IgD-negative memory B cell (primary cell): ENCODE measurements at regions not wholly inside any gene's neighbourhood (a gene's known extent, or its start where the extent isn't known, plus 50 kb on each side); places are given as distances from the start of the nearest gene placed in this dataset.

Experiments used
- H3K27ac Mint-ChIP-seq, 3 donors: one replicate each; pipeline ENCODE4 v1.8.0; 2020 to 2022; ENCODE audit warnings: mild to moderate bottlenecking in 3 of 3, mixed read lengths in 3 of 3, moderate library complexity in 1 of 3
- H3K27me3 Mint-ChIP-seq: one replicate; pipeline ENCODE4 v1.8.0; 2021; ENCODE audit warnings: mixed read lengths
- H3K36me3 Mint-ChIP-seq: one replicate; pipeline ENCODE4 v1.8.0; 2020; ENCODE audit warnings: mild to moderate bottlenecking, mixed read lengths
- H3K4me1 Mint-ChIP-seq, 3 donors: one replicate each; pipeline ENCODE4 v1.8.0; 2020 to 2022; ENCODE audit warnings: mixed read lengths in 3 of 3, mild to moderate bottlenecking in 1 of 3
- H3K4me3 Mint-ChIP-seq, 4 donors: one replicate each; pipeline ENCODE4 v1.8.0; 2020 to 2022; ENCODE audit warnings: mild to moderate bottlenecking in 4 of 4, mixed read lengths in 4 of 4, moderate library complexity in 3 of 4
- H3K9me3 Mint-ChIP-seq, 3 donors: one replicate each; pipeline ENCODE4 v1.8.0; 2020 to 2021; ENCODE audit warnings: mixed read lengths in 3 of 3, mild to moderate bottlenecking in 1 of 3

GRCh38 chr13:107079423-107080049 is 511.6 kb upstream of the ARGLU1 start:
- Mint-ChIP-seq H3K27ac (no peak overlapping the region), H3K27me3 (no peaks in the 10 kb centered on the region), H3K4me3 (no peak overlapping the region), H3K36me3 (no peaks in the 10 kb centered on the region), H3K4me1 (peaks cover 0 to 2% (median 0%) of the 10 kb centered on the region in 3 donors), H3K9me3 (peaks cover 6 to 12% (median 7%) of the 10 kb centered on the region in 3 donors)

- no peak overlapping the region for H3K4me3 Mint-ChIP-seq
- H3K27ac Mint-ChIP-seq, result no peak overlapping the region
- H3K9me3 Mint-ChIP-seq, result peaks cover 6 to 11% (median 7%) of the 10 kb centered on the region in 3 donors
- H3K4me1 Mint-ChIP-seq, result peaks cover 0 to 2% (median 0%) of the 10 kb centered on the region in 3 donors
- no peaks in the 10 kb centered on the region for H3K27me3 Mint-ChIP-seq
- H3K36me3 Mint-ChIP-seq, result no peaks in the 10 kb centered on the region
Observed at GRCh38 chr13:107078229-107078765, 510.4 kb upstream of the ARGLU1 start.

DNA sequence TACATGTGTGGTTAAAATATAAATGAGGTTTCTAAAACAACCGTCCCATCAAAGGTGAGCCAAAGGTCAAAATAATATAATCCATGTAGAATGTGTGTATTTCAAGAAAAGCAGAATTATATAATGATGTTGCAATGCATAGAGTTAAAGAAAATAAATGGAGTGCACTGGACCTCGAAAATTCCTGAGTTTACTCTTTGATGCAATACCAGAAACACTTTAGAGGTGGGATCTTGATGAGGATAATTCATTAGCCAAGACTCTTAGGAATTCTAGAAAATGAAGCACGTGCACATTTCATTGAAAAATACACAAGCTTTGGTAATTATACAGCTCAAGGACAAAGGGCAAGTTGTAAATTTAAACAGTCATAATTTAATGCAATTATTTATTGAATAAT is 508.9 kb upstream of the ARGLU1 start:
- Mint-ChIP-seq H3K4me1 (peaks cover 0 to 2% (median 0%) of the 10 kb centered on the region in 3 donors), H3K4me3 (no peak overlapping the region), H3K27ac (no peak overlapping the region), H3K36me3 (no peaks in the 10 kb centered on the region), H3K27me3 (no peaks in the 10 kb centered on the region), H3K9me3 (peaks cover 7 to 9% (median 7%) of the 10 kb centered on the region in 3 donors)

DNA sequence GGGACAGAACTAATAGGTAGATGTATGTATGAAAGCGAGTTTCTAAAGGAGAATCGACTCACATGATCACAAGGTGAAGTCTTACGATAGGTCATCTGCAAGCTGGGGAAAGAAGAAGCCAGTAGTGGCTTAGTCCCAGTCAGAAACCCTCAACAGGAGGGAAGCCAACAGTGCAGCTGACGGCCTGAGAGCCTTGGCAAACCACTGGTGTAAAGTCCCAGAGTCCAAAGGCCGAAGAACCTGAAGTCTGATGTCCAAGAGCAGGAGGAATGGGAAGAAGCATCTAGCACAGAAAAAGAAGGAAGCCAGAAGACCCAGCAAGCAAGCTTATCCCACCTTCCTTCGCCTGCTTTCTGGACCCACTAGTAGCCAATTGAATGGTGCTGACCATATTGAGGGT is 507.6 kb upstream of the ARGLU1 start:
- Mint-ChIP-seq H3K4me1 (peaks cover 0 to 2% (median 0%) of the 10 kb centered on the region in 3 donors), H3K27ac (peak overlapping the region in 1 of 3 donors; percentile 40), H3K9me3 (peaks cover 6 to 14% (median 7%) of the 10 kb centered on the region in 3 donors), H3K4me3 (no peak overlapping the region), H3K36me3 (no peaks in the 10 kb centered on the region), H3K27me3 (no peaks in the 10 kb centered on the region)

DNA sequence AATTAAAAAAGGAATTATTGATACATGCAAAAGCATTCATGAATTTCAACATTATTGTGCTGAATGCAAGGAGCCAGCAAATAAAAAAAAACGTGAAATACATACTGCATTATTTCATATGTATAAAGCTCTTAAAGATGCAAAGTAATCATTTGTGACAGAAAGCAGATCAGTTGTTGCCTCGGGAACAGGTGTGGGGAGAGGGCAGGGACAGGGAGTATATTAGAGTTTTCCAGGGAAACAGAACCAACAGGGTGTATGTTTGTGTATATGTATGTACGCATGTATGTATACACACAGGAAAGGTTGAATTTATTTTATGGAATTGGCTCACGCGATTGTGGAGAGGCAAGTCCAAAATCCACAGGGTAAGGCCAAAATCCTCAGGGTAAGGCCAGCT is 502.9 kb upstream of the ARGLU1 start:
- H3K36me3 Mint-ChIP-seq, result no peaks in the 10 kb centered on the region
- H3K4me1 Mint-ChIP-seq, result peaks cover 0 to 2% (median 0%) of the 10 kb centered on the region in 3 donors
- peak overlapping the region in 1 of 3 donors; percentile 40 for H3K27ac Mint-ChIP-seq
- H3K4me3 Mint-ChIP-seq, result no peak overlapping the region
- H3K27me3 Mint-ChIP-seq, result no peaks in the 10 kb centered on the region
- peaks cover under 1 to 15% (median 7%) of the 10 kb centered on the region in 3 donors for H3K9me3 Mint-ChIP-seq

GRCh38 chr13:107069108-107069776 is 501.3 kb upstream of the ARGLU1 start:
- H3K27ac Mint-ChIP-seq, result no peak overlapping the region
- no peak overlapping the region for H3K4me3 Mint-ChIP-seq
- no peaks in the 10 kb centered on the region for H3K36me3 Mint-ChIP-seq
- peaks cover 1 to 15% (median 3%) of the 10 kb centered on the region in 3 donors for H3K9me3 Mint-ChIP-seq
- H3K4me1 Mint-ChIP-seq, result no peaks in the 10 kb centered on the region
- no peaks in the 10 kb centered on the region for H3K27me3 Mint-ChIP-seq

GRCh38 chr13:107067381-107067780 is 499.4 kb upstream of the ARGLU1 start:
- Mint-ChIP-seq H3K36me3 (no peaks in the 10 kb centered on the region), H3K4me1 (no peaks in the 10 kb centered on the region), H3K9me3 (peaks cover 1 to 15% (median 3%) of the 10 kb centered on the region in 3 donors), H3K27ac (no peak overlapping the region), H3K4me3 (no peak overlapping the region), H3K27me3 (no peaks in the 10 kb centered on the region)

GRCh38 chr13:107066355-107066754 is 498.4 kb upstream of the ARGLU1 start:
- Mint-ChIP-seq H3K4me1 (no peaks in the 10 kb centered on the region), H3K27me3 (no peaks in the 10 kb centered on the region), H3K27ac (no peak overlapping the region), H3K4me3 (no peak overlapping the region), H3K36me3 (no peaks in the 10 kb centered on the region), H3K9me3 (peaks cover 1 to 11% (median 3%) of the 10 kb centered on the region in 3 donors)

DNA sequence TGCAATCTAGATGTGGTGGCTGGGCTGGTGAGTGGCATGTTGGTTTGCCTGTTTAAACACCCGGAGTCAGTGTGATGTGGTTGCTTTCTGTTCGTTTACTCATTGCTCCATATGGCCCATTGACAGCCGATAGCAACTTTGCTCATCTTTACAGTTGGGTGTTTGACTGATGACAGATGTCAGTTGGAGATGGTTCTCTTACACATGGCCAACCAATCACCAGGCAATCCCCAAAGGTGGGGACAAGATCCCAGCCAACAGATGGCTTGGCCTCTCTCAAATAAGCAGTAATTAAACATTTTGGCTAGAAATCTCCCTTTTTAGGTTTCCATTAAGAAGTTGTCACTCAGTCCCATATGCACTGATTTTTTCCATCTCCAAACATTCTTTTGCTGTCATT is 497.1 kb upstream of the ARGLU1 start:
- H3K27me3 Mint-ChIP-seq, result no peaks in the 10 kb centered on the region
- H3K9me3 Mint-ChIP-seq, result peaks cover 3 to 4% (median 4%) of the 10 kb centered on the region in 3 donors
- H3K4me1 Mint-ChIP-seq, result no peaks in the 10 kb centered on the region
- no peaks in the 10 kb centered on the region for H3K36me3 Mint-ChIP-seq
- H3K27ac Mint-ChIP-seq, result no peak overlapping the region
- H3K4me3 Mint-ChIP-seq, result no peak overlapping the region

- H3K4me3 Mint-ChIP-seq, result no peak overlapping the region
- H3K36me3 Mint-ChIP-seq, result peaks cover 1% of the 10 kb centered on the region
- no peak overlapping the region for H3K27ac Mint-ChIP-seq
- peaks cover 0 to 2% (median 2%) of the 10 kb centered on the region in 3 donors for H3K9me3 Mint-ChIP-seq
- H3K27me3 Mint-ChIP-seq, result no peaks in the 10 kb centered on the region
- H3K4me1 Mint-ChIP-seq, result no peaks in the 10 kb centered on the region
Observed at GRCh38 chr13:107057028-107057631, 489.2 kb upstream of the ARGLU1 start.

GRCh38 chr13:107043021-107043956 is 475.4 kb upstream of the ARGLU1 start:
- peaks cover 2% of the 10 kb centered on the region for H3K36me3 Mint-ChIP-seq
- H3K4me3 Mint-ChIP-seq, result no peak overlapping the region
- no peaks in the 10 kb centered on the region for H3K4me1 Mint-ChIP-seq
- H3K27me3 Mint-ChIP-seq, result no peaks in the 10 kb centered on the region
- no peak overlapping the region for H3K27ac Mint-ChIP-seq
- H3K9me3 Mint-ChIP-seq, result peaks cover 7 to 9% (median 7%) of the 10 kb centered on the region in 3 donors

DNA sequence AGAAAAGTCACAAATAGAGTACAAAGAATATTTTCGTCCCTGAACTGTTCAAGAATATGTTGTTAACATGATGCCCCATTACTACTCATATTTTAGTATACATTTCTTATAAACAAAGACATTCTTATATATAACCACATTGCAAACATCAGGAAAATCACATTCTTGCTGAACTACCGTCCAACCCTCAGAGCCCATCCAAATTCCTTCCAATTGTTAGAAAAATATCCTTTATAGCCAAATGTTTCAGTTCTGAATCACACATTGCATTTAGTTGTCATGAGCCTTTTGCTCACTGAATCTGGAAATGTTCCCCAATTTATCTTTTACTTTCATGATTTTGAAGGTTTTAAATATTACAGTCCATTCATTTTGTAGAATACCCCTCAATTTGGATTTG is 467.8 kb upstream of the ARGLU1 start:
- Mint-ChIP-seq H3K27me3 (no peaks in the 10 kb centered on the region), H3K27ac (no peak overlapping the region), H3K4me1 (no peaks in the 10 kb centered on the region), H3K9me3 (peaks cover under 1 to 8% (median 2%) of the 10 kb centered on the region in 3 donors), H3K36me3 (no peaks in the 10 kb centered on the region), H3K4me3 (no peak overlapping the region)

GRCh38 chr13:107035186-107035585 is 467.2 kb upstream of the ARGLU1 start:
- peaks cover 0 to 8% (median 2%) of the 10 kb centered on the region in 3 donors for H3K9me3 Mint-ChIP-seq
- H3K27ac Mint-ChIP-seq, result no peak overlapping the region

GRCh38 chr13:107034236-107034872 is 466.4 kb upstream of the ARGLU1 start:
- no peak overlapping the region for H3K4me3 Mint-ChIP-seq
- no peaks in the 10 kb centered on the region for H3K4me1 Mint-ChIP-seq
- peaks cover 0 to 7% (median 2%) of the 10 kb centered on the region in 3 donors for H3K9me3 Mint-ChIP-seq
- H3K36me3 Mint-ChIP-seq, result no peaks in the 10 kb centered on the region
- H3K27ac Mint-ChIP-seq, result no peak overlapping the region
- no peaks in the 10 kb centered on the region for H3K27me3 Mint-ChIP-seq

More at GRCh38 chr13:107035186-107035585, 467.2 kb upstream of the ARGLU1 start:
- Mint-ChIP-seq H3K27me3 (no peaks in the 10 kb centered on the region), H3K4me3 (no peak overlapping the region), H3K4me1 (no peaks in the 10 kb centered on the region), H3K36me3 (no peaks in the 10 kb centered on the region)
